Fibroblast of mammary gland (primary cell): ENCODE measurements at regions not wholly inside any gene's neighbourhood (a gene's known extent, or its start where the extent isn't known, plus 50 kb on each side); places are given as distances from the start of the nearest gene placed in this dataset.
A peak's percentile ranks its signal among the peaks of the same experiment; 100 is the strongest.

Source experiments
- DNase-seq: peaks from one replicate; pipeline ENCODE4 v3.0.0-alpha.2; 2010; ENCODE audit warnings: low read depth
- H3K4me3 ChIP-seq: 2 replicates; pipeline ENCODE4 v1.5.1; 2011; ENCODE audit warnings: low read depth, mild to moderate bottlenecking, low read length, moderate library complexity; ENCODE audit not compliant: control insufficient read depth
- TF ChIP-seq, protein P1 (sequence below): conservative IDR thresholded peaks from 2 replicates; pipeline ENCODE4 v1.5.1; 2011; ENCODE audit warnings: low read depth, low read length, inconsistent platforms; ENCODE audit not compliant: control insufficient read depth, insufficient read depth

DNA sequence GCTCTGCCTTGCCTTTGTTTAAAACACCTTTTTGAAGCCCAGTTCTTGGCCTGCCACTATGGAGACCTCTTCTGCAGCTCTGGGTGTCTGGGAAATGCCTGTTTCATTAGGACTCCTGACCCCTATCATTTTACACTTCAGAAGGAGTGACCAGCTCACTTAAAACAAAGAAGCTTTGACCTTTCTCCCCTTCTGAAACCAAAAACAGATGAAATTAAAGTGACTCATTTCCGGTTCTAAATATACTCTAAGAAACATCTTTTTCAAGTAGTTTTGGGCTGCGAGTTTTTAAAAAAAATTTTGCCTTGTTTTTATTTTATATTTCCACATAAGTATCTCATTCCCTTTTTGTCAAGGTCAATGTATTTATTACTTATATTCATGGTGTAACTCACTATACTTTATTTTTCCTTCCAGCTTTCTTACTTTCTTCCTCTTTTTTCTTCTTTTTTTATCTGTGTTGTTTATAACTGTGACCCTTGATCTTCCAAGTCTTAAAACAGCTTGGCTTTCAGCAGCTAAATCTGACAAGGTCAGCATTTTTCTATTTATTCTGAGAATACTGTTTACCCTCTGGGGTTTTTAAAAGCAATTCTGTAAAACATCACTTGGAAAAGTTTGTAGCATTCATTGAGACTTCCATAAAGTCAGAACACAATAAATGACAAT lies 672.9 kb downstream of the NR2F1-AS1 start:
- DNase-seq = peak; percentile 77
- H3K4me3 ChIP-seq = no peak overlapping the region
- TF ChIP-seq, protein P1, sequence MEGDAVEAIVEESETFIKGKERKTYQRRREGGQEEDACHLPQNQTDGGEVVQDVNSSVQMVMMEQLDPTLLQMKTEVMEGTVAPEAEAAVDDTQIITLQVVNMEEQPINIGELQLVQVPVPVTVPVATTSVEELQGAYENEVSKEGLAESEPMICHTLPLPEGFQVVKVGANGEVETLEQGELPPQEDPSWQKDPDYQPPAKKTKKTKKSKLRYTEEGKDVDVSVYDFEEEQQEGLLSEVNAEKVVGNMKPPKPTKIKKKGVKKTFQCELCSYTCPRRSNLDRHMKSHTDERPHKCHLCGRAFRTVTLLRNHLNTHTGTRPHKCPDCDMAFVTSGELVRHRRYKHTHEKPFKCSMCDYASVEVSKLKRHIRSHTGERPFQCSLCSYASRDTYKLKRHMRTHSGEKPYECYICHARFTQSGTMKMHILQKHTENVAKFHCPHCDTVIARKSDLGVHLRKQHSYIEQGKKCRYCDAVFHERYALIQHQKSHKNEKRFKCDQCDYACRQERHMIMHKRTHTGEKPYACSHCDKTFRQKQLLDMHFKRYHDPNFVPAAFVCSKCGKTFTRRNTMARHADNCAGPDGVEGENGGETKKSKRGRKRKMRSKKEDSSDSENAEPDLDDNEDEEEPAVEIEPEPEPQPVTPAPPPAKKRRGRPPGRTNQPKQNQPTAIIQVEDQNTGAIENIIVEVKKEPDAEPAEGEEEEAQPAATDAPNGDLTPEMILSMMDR = no peak

DNA sequence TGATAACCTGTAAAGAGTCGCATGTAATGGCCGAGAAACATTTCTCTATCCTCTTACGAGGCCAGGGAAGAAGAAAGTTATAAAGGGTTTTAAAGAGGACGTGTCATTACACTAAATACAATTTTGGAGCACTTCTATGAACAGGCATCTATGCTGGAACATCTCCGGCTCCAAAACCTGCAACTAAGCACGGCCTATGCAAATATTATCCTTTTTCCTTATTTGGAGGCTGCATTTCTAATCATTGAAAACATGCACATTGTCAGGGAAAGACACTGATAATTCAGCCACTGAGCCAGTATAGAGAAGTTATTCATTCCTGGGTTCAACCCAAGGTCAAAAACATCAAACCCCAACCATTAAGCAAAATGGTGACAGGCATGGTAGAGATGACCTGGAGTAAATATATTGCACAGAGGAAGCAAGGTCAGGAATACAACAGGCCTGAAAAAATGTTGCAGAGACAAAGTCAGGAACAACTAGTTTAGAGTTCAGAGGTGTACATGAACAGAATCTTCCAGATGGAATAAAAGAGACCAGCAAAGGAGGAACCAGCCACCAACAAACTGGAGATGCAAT lies 674.1 kb downstream of the NR2F1-AS1 start:
- no peak for DNase-seq
- TF ChIP-seq, protein P1 = no peak
- no peak overlapping the region for H3K4me3 ChIP-seq

DNA sequence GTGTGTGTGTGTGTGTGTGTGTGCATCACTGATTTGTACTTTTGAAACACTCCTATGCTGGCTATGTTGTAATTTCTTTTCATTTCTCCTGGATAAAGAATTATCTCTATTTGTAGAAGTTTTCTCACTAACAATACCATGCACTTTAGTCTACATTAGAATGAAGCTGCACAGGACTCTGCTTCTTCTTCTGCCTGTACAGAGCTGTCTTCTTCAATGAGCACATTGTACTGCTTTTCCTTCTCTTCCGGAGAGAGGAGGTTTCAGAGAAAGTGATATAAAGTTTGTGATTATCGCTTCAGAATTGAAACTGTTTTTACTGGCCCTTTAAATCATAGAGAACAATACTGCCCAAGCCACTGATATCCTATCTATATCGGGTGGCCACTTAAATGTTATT lies 677.0 kb downstream of the NR2F1-AS1 start:
- TF ChIP-seq, protein P1 = no peak
- H3K4me3 ChIP-seq = no peak overlapping the region
- DNase-seq = no peak

DNA sequence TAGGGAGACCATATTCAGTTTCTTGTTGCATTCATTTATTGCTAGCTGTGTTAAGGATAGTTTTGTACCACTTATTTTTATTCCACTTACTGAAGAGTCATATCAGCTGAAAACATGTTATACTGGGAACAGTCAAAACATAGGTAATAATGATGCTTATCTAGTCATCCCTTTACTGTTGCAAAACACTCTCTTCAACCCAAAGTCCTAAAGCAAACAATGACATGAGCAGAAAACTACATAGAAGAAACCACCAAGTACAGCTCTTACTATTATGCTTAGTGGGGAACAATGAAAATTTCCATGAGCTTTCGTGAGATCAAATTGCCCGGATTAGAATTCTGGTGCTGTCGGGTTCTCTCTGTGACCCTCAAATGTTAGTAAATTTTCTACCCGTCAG lies 681.4 kb downstream of the NR2F1-AS1 start:
- no peak for DNase-seq
- TF ChIP-seq, protein P1 = no peak

DNA sequence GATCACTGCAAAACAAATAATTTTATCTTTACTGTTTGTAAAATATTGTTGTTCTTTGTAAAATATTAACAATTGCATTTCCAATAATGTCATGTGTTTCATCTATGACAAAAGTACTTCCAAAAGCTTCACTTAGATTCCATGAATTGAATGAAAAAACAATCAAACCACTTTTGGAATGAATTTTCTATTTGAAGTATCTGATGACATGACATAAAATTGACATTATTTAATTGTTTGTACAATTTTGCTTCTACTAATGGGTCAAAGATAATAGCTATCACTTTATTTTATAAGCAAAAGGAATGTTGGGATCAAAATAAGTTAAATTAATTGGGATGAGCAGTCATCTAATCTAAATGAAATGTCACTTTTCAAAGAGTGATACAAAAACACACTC lies 684.3 kb downstream of the NR2F1-AS1 start:
- DNase-seq = no peak
- TF ChIP-seq, protein P1 = no peak
- H3K4me3 ChIP-seq = no peak overlapping the region

More for the DNA sequence above, 681.4 kb downstream of the NR2F1-AS1 start:
- H3K4me3 ChIP-seq = no peak overlapping the region

DNA sequence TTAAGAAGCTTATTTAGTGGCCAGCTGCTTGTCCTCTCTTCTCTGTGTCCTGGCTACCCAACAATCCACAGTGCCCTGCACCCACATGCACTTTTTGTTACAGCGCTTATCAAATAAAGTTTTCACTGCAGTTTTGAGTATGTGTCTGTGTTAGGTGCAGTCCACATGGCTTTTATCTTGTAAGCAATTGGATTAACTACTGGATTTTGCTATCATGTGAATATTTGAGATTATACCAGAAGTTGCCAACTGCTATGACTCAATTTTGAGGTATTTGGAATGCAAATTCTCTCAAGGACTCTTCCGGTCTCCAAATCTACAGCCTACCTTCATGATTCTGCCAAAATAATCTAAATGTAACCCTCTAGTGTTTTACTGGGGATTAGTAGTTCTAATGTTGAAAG lies 690.2 kb downstream of the NR2F1-AS1 start:
- no peak overlapping the region for H3K4me3 ChIP-seq
- TF ChIP-seq, protein P1 = no peak
- no peak for DNase-seq
